DMS153 treated with DMSO at 0.1 percent for 48 hours (cell line): ENCODE measurements at regions not wholly inside any gene's neighbourhood (a gene's known extent, or its start where the extent isn't known, plus 50 kb on each side); places are given as distances from the start of the nearest gene placed in this dataset.

Experiments
- DNase-seq: peaks from one replicate; lab custom pipeline; 2025; ENCODE audit not compliant: unreplicated experiment; lab: John Stamatoyannopoulos, UW

DNA sequence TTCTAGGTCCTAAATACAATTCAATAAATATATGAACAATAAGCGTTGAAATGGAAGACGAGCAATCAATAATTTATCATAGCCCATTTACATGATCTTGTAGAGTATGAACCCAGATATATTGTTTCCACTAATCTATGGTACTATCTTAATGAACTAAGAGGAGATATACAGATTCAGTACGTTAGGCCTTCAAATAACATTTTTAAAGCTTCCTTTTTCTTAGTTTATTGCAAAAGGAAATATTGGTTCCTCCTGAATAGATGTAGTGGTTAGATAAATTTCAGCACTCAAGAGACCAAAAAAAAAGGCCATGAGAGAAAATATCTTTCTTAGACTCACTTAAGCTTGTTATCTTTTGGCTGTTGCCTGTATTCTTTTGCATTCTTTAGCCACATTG, 147.5 kb upstream of the PITX2 start:
- DNase-seq: no peak

DNA sequence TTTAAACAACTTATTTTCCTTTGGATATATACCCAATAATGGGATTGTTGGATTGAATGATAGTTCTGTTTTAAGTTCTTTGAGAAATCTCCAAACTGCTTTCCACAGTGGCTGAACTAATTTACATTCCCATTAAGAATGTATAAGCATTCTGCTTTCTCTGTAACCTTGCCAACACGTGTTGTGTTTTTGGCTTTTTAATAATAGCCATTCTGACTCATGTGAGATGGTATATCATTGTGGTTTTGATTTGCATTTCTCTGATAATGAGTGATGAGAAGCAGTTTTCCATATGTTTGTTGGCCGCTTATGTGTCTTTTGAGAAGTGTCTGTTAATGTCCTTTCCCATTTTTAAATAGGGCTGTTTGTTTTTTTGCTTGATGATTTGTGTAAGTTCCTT, 155.6 kb upstream of the PITX2 start:
- no peak for DNase-seq

GRCh38 chr4:110780538-110780937, 157.7 kb upstream of the PITX2 start:
- DNase-seq: no peak

- no peak for DNase-seq
These were observed 159.1 kb upstream of the PITX2 start for GRCh38 chr4:110781944-110782343.

DNA sequence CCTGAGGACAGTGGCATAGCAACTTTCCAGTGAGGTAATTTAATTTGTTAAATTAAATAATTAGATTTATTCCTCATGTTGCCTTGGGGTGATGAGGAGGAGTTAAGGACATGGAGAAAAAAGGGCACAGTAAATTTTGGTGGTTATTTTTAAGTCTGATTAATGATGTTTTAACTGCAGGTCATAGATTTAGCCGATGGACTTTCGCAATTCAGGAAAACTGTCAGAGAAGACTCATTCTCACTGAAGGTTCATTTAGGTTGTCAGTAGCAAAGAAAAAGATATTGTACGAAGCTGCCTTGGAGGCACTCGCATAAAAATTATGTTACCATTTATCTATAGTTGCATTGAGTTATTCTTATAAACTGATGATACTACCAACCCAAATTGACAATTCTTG, 164.2 kb upstream of the PITX2 start:
- DNase-seq: no peak

- no peak for DNase-seq
These were observed 164.8 kb upstream of the PITX2 start for GRCh38 chr4:110787707-110788106.

DNA sequence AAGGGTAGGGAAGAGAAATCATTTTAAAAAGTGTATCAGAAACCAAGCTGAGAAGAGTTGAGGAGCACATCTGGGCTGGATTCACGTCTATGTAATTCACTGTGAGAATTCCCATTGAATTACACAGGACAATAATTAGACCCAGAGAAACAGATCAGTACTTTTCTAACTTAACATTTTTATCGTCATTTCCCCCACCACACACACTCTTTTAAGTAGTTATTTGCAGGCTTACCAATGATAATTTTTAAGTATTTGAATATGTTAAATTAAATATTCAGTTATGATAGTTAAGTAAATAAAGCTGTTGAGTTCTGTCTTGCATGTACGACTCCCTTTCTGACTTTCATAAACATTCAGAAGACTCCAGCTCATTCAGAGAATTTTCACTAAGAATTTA, 165.4 kb upstream of the PITX2 start:
- no peak for DNase-seq

DNA sequence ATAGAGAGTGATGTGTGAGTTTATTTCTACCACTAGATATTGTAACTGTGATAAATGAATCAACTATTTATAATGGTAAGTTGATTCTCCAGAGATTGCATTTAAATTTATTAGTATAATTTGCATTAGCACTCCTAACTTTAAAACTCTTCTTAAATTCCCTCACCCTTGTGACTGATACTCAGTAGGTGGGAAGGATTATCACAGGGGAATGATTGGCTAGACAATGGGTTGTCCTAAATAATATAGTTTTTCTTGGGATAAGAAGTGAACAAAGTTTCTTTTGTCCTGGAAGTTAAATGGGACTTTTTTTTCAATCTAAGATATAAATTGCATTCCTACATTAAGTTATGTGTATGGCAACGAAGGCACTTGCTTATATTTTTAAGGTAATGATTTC, 169.2 kb upstream of the PITX2 start:
- DNase-seq: no peak

- DNase-seq: no peak
These were observed 170.5 kb upstream of the PITX2 start for GRCh38 chr4:110793381-110793801.

GRCh38 chr4:110793890-110794554, 171.1 kb upstream of the PITX2 start:
- no peak for DNase-seq

DNA sequence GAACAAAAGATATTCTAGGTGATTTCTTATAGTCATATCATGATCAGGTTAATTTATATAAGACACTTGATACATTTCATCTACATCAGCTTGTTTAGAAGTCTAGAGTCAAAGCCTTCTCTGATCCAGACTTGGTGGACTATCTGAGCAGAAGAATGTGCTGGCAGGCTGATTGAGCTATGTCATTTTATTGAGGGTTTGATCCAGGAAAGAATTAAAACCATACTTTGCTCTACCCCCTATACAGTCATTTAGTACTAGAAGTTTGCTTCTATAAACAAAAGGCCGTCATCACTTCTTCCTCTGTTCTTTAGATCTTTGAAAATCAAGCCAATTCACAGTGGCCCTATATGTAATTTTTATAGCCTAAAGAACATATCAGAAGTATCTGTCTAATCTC, 173.1 kb upstream of the PITX2 start:
- no peak for DNase-seq

DNA sequence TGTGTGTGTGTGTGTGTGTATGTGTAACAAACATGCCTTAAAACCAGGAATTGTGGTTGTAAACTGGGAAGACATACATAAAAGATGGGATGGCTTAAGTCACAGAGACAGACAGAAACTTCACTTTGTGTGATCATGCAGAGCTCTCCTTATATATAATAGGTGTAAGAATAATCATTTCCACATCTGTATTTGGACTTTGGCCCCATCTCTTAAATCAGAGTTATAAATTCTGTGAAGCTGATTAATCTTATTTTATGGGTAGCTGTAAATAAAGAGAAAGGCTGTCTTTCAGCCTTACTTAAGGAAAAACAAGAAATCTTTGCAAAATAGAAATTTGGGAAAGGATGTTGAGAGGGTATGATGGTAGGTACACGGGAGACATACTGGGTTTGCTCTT, 174.6 kb upstream of the PITX2 start:
- no peak for DNase-seq

DNA sequence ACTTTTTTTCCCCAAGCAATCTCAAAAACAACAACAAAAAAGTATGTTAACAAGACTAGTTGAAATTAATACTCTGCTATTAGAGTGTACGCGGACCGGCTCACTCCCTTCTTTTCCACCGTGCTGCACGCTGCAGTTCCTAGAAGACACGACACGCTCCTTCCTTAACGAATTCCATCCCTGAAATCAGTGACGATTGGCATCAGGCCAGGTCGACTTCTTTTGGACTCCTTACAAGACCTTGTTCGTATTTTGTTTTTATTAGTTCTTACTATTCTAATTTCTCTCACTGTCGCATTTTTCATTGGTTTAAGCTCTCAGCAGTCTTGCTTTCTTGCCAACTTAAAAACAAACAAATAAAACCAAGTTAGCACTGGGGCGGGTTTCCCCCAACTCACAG, 175.8 kb upstream of the PITX2 start:
- no peak for DNase-seq

GRCh38 chr4:110799211-110799610, 176.3 kb upstream of the PITX2 start:
- DNase-seq: no peak

GRCh38 chr4:110801591-110801990, 178.7 kb upstream of the PITX2 start:
- no peak for DNase-seq

GRCh38 chr4:110808351-110808878, 185.5 kb upstream of the PITX2 start:
- DNase-seq: no peak

DNA sequence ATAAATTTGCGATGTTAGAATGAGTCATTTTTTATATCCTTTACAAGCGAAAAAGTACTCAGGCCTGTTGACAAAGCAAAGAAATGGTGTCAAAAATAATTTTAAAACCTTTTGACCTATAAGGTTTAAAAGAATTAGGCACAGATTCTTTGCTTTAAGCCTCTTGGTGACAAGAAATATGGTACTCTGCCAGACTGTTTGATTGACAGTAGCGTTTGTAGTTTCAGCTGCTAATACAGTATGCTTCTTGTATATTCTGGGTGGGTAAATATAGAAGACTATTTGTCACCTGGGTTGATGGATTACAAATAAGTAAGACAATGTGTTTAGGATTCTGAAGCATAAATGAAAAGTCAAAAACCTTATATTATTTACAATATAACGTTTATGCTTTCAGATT, 193.1 kb upstream of the PITX2 start:
- DNase-seq: no peak

GRCh38 chr4:110816367-110816766, 193.5 kb upstream of the PITX2 start:
- DNase-seq: no peak

GRCh38 chr4:110821186-110821585, 198.3 kb upstream of the PITX2 start:
- DNase-seq: no peak

- DNase-seq: no peak
These were observed 200.4 kb upstream of the PITX2 start for GRCh38 chr4:110823251-110823650.

DNA sequence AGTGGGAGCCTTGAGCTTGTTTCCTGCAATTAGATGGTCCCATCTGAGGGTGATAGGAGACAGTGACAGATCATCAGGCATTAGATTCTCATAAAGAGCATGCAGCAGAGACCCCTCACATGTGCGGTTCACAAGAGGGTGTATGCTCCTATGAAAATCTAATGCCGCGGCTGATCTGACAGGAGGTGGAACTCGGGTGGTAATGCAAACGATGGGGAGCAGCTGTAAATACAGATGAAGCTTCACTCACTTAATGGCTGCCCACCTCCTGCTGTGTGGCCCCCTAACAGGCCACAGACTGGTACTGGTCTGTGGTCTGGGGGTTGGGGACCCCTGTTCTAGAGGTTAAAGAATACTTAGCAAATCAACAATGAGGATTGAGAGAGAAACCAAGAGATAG, 201.5 kb upstream of the PITX2 start:
- DNase-seq: no peak

DNA sequence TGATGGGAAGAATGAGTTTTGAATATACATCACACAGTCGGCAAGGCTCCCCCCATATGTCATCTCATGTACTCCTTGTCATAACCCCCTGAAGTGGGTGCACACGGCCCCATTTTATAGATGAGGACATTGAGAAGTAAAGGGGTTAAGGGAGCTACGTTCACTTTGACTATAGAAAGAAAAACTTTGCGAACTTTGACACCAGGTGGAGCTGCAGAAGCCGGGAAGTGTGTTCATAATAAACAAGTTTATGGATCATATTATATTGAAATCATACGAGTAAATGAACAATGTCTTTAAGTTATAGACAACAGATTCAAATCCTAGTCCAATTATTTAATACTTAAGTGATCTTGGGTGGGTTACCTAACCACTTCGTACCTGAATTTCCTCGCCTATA, 203.8 kb upstream of the PITX2 start:
- DNase-seq: no peak

DNA sequence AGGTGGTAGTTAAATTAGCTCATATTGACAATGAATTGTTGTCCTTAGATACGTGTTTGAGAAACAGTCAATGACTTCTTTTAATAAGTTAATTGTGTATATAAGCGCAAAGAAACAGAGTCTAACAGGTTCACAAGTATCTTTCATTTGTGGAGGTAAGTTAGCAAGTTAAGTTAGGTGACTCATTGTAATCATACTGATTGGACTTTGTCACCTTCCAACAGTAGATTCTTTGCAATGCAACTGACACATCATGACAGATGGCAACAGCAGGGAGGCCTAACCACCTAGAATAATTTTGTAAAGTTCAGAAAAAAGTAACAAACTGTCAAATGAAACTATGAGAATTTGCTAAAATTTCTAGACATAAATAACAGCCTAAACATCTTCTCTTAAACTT, 207.6 kb upstream of the PITX2 start:
- DNase-seq: no peak
